ENCODE measurements at regions not wholly inside any gene's neighbourhood (a gene's known extent, or its start where the extent isn't known, plus 50 kb on each side); places are given as distances from the start of the nearest gene placed in this dataset.

DNA sequence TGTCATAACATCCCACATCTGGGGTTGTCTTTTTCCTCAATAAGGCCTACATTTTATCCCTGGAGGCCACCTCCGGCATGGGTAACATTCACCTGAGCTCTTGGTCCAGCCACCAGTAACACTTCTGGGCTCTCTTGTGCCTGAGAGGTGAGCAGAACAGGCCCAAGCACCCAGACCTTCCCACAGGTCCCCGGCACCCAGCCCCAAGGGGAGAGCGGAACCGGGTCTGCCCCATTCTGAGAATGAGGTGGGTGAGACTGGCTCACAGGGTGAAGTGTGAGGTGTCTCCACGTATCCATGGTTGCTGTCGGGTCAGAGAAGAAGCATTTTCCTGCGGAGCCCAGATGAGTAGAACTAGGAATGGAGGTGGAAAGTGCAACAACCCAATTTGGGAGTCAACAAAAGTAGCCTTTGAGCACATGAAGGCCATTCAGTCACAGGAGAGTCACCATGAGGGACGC, 496.7 kb upstream of the MYT1L start:
- ATAC-seq (ENCODE audit: insufficient number of reproducible peaks, low FRiP score, low read depth): no peak
- Histone ChIP-seq H3K4me1 (ENCODE audit: control insufficient read depth in 1 of 2, low read depth in 2 of 2) (no peaks in the 10 kb centered on the region), H3K36me3 (no peaks in the 10 kb centered on the region), H3K27me3 (replicated peaks; ENCODE audit: insufficient read depth) (no peaks in the 10 kb centered on the region), H3K9me3 (no peaks in the 10 kb centered on the region), H3K27ac (no peak overlapping the region), H3K4me3 (no peak overlapping the region)
- DNase-seq (ENCODE audit: low spot score): no peak
- TF ChIP-seq, protein P1, sequence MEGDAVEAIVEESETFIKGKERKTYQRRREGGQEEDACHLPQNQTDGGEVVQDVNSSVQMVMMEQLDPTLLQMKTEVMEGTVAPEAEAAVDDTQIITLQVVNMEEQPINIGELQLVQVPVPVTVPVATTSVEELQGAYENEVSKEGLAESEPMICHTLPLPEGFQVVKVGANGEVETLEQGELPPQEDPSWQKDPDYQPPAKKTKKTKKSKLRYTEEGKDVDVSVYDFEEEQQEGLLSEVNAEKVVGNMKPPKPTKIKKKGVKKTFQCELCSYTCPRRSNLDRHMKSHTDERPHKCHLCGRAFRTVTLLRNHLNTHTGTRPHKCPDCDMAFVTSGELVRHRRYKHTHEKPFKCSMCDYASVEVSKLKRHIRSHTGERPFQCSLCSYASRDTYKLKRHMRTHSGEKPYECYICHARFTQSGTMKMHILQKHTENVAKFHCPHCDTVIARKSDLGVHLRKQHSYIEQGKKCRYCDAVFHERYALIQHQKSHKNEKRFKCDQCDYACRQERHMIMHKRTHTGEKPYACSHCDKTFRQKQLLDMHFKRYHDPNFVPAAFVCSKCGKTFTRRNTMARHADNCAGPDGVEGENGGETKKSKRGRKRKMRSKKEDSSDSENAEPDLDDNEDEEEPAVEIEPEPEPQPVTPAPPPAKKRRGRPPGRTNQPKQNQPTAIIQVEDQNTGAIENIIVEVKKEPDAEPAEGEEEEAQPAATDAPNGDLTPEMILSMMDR (IDR thresholded peaks at IDR 0.05): no peak

DNA sequence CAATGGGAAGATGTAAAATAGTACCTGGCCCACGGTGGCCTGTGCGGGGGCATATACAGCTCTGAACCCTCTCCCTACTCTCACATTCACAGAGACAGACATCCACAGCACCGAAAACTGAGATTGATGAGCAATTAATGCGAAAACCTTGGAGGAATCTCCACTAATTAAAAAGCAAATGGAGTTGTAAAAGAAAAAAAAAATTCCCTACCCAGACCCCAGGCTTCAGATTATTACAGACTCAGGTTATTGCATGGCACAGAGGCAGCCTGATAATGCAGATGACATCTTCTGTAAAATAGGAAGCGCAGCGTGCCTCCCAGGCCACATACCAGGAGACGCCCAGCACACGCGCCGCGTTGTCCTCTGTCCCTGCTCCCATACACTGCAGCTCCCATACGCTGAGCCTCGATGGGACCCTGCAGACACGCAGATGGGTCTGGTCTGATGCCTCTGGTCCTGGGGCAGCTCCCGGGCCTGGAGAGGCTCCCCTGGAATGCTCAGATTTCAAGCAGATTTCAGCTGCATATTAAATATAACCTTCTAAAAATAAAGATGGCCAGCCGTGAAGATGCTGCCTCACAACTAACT, 496.1 kb upstream of the MYT1L start:
- no peaks in the 10 kb centered on the region for H3K27me3 ChIP-seq (replicated peaks; ENCODE audit: insufficient read depth)
- ATAC-seq (ENCODE audit: insufficient number of reproducible peaks, low FRiP score, low read depth): no peak
- no peaks in the 10 kb centered on the region for H3K4me1 ChIP-seq (ENCODE audit: control insufficient read depth in 1 of 2, low read depth in 2 of 2)
- no peak overlapping the region for H3K27ac ChIP-seq
- no peak for DNase-seq (ENCODE audit: low spot score)
- H3K4me3 ChIP-seq: no peak overlapping the region
- no peaks in the 10 kb centered on the region for H3K9me3 ChIP-seq
- H3K36me3 ChIP-seq: no peaks in the 10 kb centered on the region
- TF ChIP-seq, protein P1 (IDR thresholded peaks at IDR 0.05): no peak

DNA sequence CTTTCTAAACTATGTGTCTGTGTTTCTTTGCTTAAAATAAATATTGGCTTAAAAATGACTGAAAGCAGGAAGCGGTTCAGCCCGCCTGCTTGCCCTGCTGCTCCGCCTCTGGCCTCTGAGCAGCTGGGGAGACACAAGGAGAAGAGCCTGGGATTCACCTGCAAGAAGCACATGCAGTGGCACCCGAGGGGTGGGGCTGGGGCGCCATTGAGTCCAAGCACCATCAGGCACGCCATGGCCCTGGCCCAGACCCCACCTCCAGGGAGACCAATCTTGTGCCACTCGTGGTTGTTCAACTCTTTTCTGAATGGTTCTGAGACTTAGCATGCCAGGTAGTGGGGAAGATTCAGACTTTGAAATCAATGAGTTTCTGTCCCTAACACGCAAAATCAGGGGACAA, 495.5 kb upstream of the MYT1L start:
- no peaks in the 10 kb centered on the region for H3K27me3 ChIP-seq (replicated peaks; ENCODE audit: insufficient read depth)
- H3K4me3 ChIP-seq: no peak overlapping the region
- TF ChIP-seq, protein P1 (IDR thresholded peaks at IDR 0.05): no peak
- no peak overlapping the region for H3K27ac ChIP-seq
- no peaks in the 10 kb centered on the region for H3K36me3 ChIP-seq
- H3K9me3 ChIP-seq: no peaks in the 10 kb centered on the region
- DNase-seq (ENCODE audit: low spot score) (no peak), ATAC-seq (ENCODE audit: insufficient number of reproducible peaks, low FRiP score, low read depth) (no peak)
- no peaks in the 10 kb centered on the region for H3K4me1 ChIP-seq (ENCODE audit: control insufficient read depth in 1 of 2, low read depth in 2 of 2)

DNA sequence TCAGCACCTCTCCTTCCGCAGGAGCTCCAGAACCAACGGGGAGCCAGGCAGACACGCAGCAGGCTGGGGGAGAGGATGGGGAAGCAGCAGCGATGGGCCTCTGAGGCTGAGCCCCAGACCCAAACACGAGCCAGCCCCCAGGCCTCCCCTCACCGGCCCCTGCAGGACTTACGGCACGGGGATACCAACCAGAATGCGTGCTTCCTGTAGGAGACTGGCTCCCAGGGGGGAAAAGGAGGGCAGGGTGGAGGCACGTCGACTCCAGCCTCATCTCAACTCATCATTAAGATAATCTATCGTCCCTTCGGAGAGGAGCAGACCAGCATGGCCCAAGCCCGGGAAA, 495.1 kb upstream of the MYT1L start:
- H3K36me3 ChIP-seq: no peaks in the 10 kb centered on the region
- H3K4me3 ChIP-seq: no peak overlapping the region
- no peaks in the 10 kb centered on the region for H3K4me1 ChIP-seq (ENCODE audit: control insufficient read depth in 1 of 2, low read depth in 2 of 2)
- no peaks in the 10 kb centered on the region for H3K9me3 ChIP-seq
- DNase-seq (ENCODE audit: low spot score) (no peak), ATAC-seq (ENCODE audit: insufficient number of reproducible peaks, low FRiP score, low read depth) (no peak)
- no peaks in the 10 kb centered on the region for H3K27me3 ChIP-seq (replicated peaks; ENCODE audit: insufficient read depth)
- H3K27ac ChIP-seq: no peak overlapping the region
- TF ChIP-seq, protein P1 (IDR thresholded peaks at IDR 0.05): no peak

DNA sequence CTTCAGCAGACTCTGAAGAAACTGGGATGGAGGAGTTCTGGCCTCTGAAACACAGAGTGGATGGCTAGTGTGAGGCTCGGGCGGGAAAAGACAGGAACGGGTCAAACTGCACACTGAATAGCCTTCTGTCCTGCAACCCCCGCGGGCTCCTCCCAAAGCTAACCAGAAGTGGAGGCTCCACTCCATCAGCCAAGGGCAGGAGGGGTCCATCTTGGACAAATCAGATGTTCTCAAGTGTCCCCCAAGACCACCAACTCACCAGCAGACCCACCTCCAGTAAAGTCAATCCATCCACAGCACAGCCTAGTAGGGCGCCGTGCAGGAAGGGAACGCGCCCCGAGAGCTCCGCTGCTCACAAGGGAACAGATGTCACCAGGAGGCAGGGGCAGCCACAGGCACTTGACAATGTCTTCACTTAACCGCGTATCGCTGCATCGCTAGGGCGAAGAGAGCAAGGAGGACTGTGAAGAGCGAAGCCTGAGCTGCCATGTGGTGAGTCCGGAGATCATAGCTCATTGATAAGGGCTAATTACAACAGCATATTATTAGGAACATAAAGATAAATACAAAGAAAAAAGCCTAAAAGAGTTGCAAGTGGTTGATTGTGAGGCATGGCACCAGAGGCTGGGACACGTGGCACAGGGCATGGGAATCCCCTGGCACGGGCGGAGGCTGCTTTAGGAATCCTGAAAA, 494.6 kb upstream of the MYT1L start:
- TF ChIP-seq, protein P1 (IDR thresholded peaks at IDR 0.05): no peak
- no peaks in the 10 kb centered on the region for H3K4me1 ChIP-seq (ENCODE audit: control insufficient read depth in 1 of 2, low read depth in 2 of 2)
- DNase-seq (ENCODE audit: low spot score) (no peak), ATAC-seq (ENCODE audit: insufficient number of reproducible peaks, low FRiP score, low read depth) (no peak)
- no peaks in the 10 kb centered on the region for H3K36me3 ChIP-seq
- no peak overlapping the region for H3K4me3 ChIP-seq
- H3K27me3 ChIP-seq (replicated peaks; ENCODE audit: insufficient read depth): no peaks in the 10 kb centered on the region
- no peak overlapping the region for H3K27ac ChIP-seq
- H3K9me3 ChIP-seq: no peaks in the 10 kb centered on the region
